CD4-positive, alpha-beta memory T cell (primary cell): ENCODE measurements at regions not wholly inside any gene's neighbourhood (a gene's known extent, or its start where the extent isn't known, plus 50 kb on each side); places are given as distances from the start of the nearest gene placed in this dataset.

ENCODE experiments used
- CTCF ChIA-PET: fragments of 350-600 bp; sonication (Branson Sonifier 250); formaldehyde crosslinking; loops from one replicate; lab custom pipeline; 2021; ENCODE audit warnings: inconsistent platforms; ENCODE audit not compliant: partially characterized antibody; lab: Charles Lee
- POLR2A ChIA-PET: fragments of 350-600 bp; sonication (Branson Sonifier 250); formaldehyde crosslinking; loops from one replicate; lab custom pipeline; 2021; ENCODE audit not compliant: partially characterized antibody; lab: Charles Lee
- DNase-seq, 5 donors: peaks; one replicate each; pipeline versions ENCODE4 v3.0.0 to v3.0.0-alpha.2; 2020 to 2022; ENCODE audit warnings: mixed read lengths in 1 of 5
- H3K27ac ChIP-seq: one replicate; pipeline ENCODE4 v1.7.0; 2013; ENCODE audit warnings: low read depth, low read length
- H3K27me3 ChIP-seq: 2 replicates; pipeline ENCODE4 v1.7.0; 2013; ENCODE audit warnings: mild to moderate bottlenecking, low read length, moderate library complexity; ENCODE audit not compliant: insufficient read depth
- H3K36me3 ChIP-seq: 2 replicates; pipeline ENCODE4 v1.7.0; 2013; ENCODE audit warnings: mild to moderate bottlenecking, low read length, moderate library complexity; ENCODE audit not compliant: insufficient read depth
- H3K4me1 ChIP-seq: 2 replicates; pipeline ENCODE4 v1.7.0; 2013; ENCODE audit warnings: mild to moderate bottlenecking, low read length, moderate library complexity; ENCODE audit not compliant: insufficient read depth
- H3K4me3 ChIP-seq, 2 donors: one replicate each; pipeline ENCODE4 v1.7.0; 2013; ENCODE audit warnings: low read length in 2 of 2, mild to moderate bottlenecking in 1 of 2
- H3K9me3 ChIP-seq, 2 donors: one replicate each; pipeline ENCODE4 v1.7.0; 2013; ENCODE audit warnings: low read length in 2 of 2, control low read depth in 1 of 2; ENCODE audit not compliant: control insufficient read depth in 1 of 2
- H3K27ac Mint-ChIP-seq, 7 donors: one replicate each; pipeline ENCODE4 v1.8.0; 2020 to 2021; ENCODE audit warnings: mixed read lengths in 7 of 7, mild to moderate bottlenecking in 6 of 7, inconsistent platforms in 3 of 7, moderate library complexity in 3 of 7
- H3K27me3 Mint-ChIP-seq, 2 donors: one replicate each; pipeline ENCODE4 v1.8.0; 2020 to 2021; ENCODE audit warnings: mixed read lengths in 2 of 2
- H3K36me3 Mint-ChIP-seq, 2 donors: one replicate each; pipeline ENCODE4 v1.8.0; 2020 to 2021; ENCODE audit warnings: mixed read lengths in 2 of 2, inconsistent platforms in 1 of 2, mild to moderate bottlenecking in 1 of 2
- H3K4me1 Mint-ChIP-seq, 4 donors: one replicate each; pipeline ENCODE4 v1.8.0; 2020 to 2021; ENCODE audit warnings: mixed read lengths in 4 of 4, mild to moderate bottlenecking in 1 of 4
- H3K4me3 Mint-ChIP-seq, 8 donors: one replicate each; pipeline ENCODE4 v1.8.0; 2020 to 2021; ENCODE audit warnings: mixed read lengths in 8 of 8, mild to moderate bottlenecking in 7 of 8, moderate library complexity in 6 of 8, inconsistent platforms in 3 of 8
- H3K9me3 Mint-ChIP-seq, 8 donors: one replicate each; pipeline ENCODE4 v1.8.0; 2020 to 2021; ENCODE audit warnings: mixed read lengths in 8 of 8, mild to moderate bottlenecking in 5 of 8, inconsistent platforms in 3 of 8, moderate library complexity in 1 of 8
- intact Hi-C: fragments of 100-400 bp; cut with micrococcal nuclease; formaldehyde crosslinking; loops from one replicate; pipeline ENCODE4 v1.15.1; 2023

- no peaks in the 10 kb centered on the region for H3K36me3 ChIP-seq
- Mint-ChIP-seq H3K9me3 (peaks cover 0 to 17% (median 6%) of the 10 kb centered on the region in 8 donors), H3K27ac (no peak overlapping the region), H3K36me3 (no peaks in the 10 kb centered on the region), H3K4me1 (no peaks in the 10 kb centered on the region), H3K4me3 (no peak overlapping the region), H3K27me3 (no peaks in the 10 kb centered on the region)
- no peak for DNase-seq
- intact Hi-C loops, result no loop called here
- no peaks in the 10 kb centered on the region for H3K27me3 ChIP-seq
- ChIA-PET POLR2A (no interaction called here), CTCF (no interaction called here)
- no peak overlapping the region for H3K27ac ChIP-seq
- no peaks in the 10 kb centered on the region for H3K4me1 ChIP-seq
- no peak overlapping the region for H3K4me3 ChIP-seq
- no peaks in the 10 kb centered on the region for H3K9me3 ChIP-seq
Measured at GRCh38 chr2:125553768-125554167, 1102.2 kb upstream of the GYPC start.

- ChIA-PET POLR2A (no interaction called here), CTCF (no interaction called here)
- no peaks in the 10 kb centered on the region for H3K36me3 Mint-ChIP-seq
- Histone ChIP-seq H3K4me3 (no peak overlapping the region), H3K36me3 (no peaks in the 10 kb centered on the region), H3K4me1 (no peaks in the 10 kb centered on the region), H3K9me3 (no peaks in the 10 kb centered on the region), H3K27me3 (no peaks in the 10 kb centered on the region), H3K27ac (no peak overlapping the region)
- peaks cover 0 to 11% (median 5%) of the 10 kb centered on the region in 8 donors for H3K9me3 Mint-ChIP-seq
- H3K27me3 Mint-ChIP-seq, result no peaks in the 10 kb centered on the region
- intact Hi-C loops, result no loop called here
- no peak for DNase-seq
- no peak overlapping the region for H3K27ac Mint-ChIP-seq
- no peak overlapping the region for H3K4me3 Mint-ChIP-seq
- no peaks in the 10 kb centered on the region for H3K4me1 Mint-ChIP-seq
Measured at GRCh38 chr2:125554956-125555355, 1101.0 kb upstream of the GYPC start.

DNA sequence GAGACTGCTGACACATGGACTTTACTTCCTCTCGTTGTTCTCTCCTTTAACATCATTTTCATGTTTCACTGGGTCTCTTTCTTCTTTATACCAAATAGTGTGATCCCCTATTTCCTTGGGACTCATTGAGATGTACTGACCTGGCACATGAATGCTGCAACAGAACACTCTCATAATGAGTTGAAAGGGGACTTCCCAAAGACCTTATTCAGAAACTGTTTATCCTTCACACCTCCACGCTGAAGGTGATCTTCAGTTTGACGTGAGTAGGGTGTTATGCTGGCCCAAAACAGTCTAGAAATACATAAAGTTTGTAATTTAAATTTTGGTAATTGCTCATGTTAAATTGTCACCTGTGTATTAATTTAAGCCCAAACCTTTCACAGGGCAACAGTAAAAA is 1096.8 kb upstream of the GYPC start:
- no peaks in the 10 kb centered on the region for H3K36me3 ChIP-seq
- no peaks in the 10 kb centered on the region for H3K4me1 Mint-ChIP-seq
- H3K27me3 Mint-ChIP-seq, result no peaks in the 10 kb centered on the region
- H3K9me3 ChIP-seq, result no peaks in the 10 kb centered on the region
- CTCF ChIA-PET, result no interaction called here
- no peaks in the 10 kb centered on the region for H3K27me3 ChIP-seq
- no peak for DNase-seq
- POLR2A ChIA-PET, result no interaction called here
- intact Hi-C loops, result no loop called here
- H3K36me3 Mint-ChIP-seq, result no peaks in the 10 kb centered on the region
- H3K4me1 ChIP-seq, result no peaks in the 10 kb centered on the region
- no peak overlapping the region for H3K4me3 Mint-ChIP-seq
- no peak overlapping the region for H3K4me3 ChIP-seq
- H3K9me3 Mint-ChIP-seq, result peaks cover 0 to 10% (median 5%) of the 10 kb centered on the region in 8 donors
- no peak overlapping the region for H3K27ac Mint-ChIP-seq
- no peak overlapping the region for H3K27ac ChIP-seq

DNA sequence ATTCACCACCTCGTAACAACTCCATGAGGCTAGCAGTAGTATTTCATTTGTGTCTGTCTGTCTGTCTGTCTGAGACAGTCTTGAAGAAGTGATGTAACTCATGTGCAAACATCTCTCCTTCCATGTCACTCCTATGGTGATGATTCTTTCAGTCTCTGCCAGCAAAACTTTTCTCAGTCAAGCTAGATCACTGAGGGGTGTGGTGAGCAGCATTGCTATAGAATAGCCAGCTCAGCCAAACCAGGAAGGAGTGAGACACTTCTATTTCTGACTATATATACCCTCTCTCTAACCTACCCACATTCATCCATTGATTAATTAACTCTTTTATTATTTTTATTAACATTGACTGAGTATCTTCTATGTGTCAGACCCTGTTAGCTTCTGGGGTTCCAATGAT is 1095.1 kb upstream of the GYPC start:
- H3K4me1 ChIP-seq, result no peaks in the 10 kb centered on the region
- H3K4me3 ChIP-seq, result no peak overlapping the region
- H3K36me3 ChIP-seq, result no peaks in the 10 kb centered on the region
- Mint-ChIP-seq H3K4me3 (no peak overlapping the region), H3K27me3 (no peaks in the 10 kb centered on the region), H3K4me1 (no peaks in the 10 kb centered on the region), H3K9me3 (peaks cover 0 to 10% (median 5%) of the 10 kb centered on the region in 8 donors), H3K36me3 (no peaks in the 10 kb centered on the region), H3K27ac (no peak overlapping the region)
- intact Hi-C loops, result no loop called here
- POLR2A ChIA-PET, result no interaction called here
- CTCF ChIA-PET, result no interaction called here
- no peak for DNase-seq
- H3K9me3 ChIP-seq, result no peaks in the 10 kb centered on the region
- no peak overlapping the region for H3K27ac ChIP-seq
- no peaks in the 10 kb centered on the region for H3K27me3 ChIP-seq

GRCh38 chr2:125561302-125561701 is 1094.7 kb upstream of the GYPC start:
- Mint-ChIP-seq H3K36me3 (no peaks in the 10 kb centered on the region), H3K27ac (no peak overlapping the region), H3K4me3 (no peak overlapping the region), H3K27me3 (no peaks in the 10 kb centered on the region), H3K9me3 (peaks cover 0 to 10% (median 4%) of the 10 kb centered on the region in 8 donors), H3K4me1 (no peaks in the 10 kb centered on the region)
- DNase-seq, result no peak
- no peak overlapping the region for H3K4me3 ChIP-seq
- no peaks in the 10 kb centered on the region for H3K4me1 ChIP-seq
- H3K9me3 ChIP-seq, result no peaks in the 10 kb centered on the region
- intact Hi-C loops, result no loop called here
- ChIA-PET CTCF (no interaction called here), POLR2A (no interaction called here)
- no peak overlapping the region for H3K27ac ChIP-seq
- no peaks in the 10 kb centered on the region for H3K27me3 ChIP-seq
- no peaks in the 10 kb centered on the region for H3K36me3 ChIP-seq

- Mint-ChIP-seq H3K4me3 (no peak overlapping the region), H3K27ac (no peak overlapping the region), H3K36me3 (no peaks in the 10 kb centered on the region), H3K4me1 (no peaks in the 10 kb centered on the region), H3K9me3 (peaks cover 0 to 11% (median 3%) of the 10 kb centered on the region in 8 donors), H3K27me3 (no peaks in the 10 kb centered on the region)
- DNase-seq, result no peak
- Histone ChIP-seq H3K4me1 (no peaks in the 10 kb centered on the region), H3K4me3 (no peak overlapping the region), H3K27me3 (no peaks in the 10 kb centered on the region), H3K36me3 (no peaks in the 10 kb centered on the region), H3K27ac (no peak overlapping the region), H3K9me3 (no peaks in the 10 kb centered on the region)
- ChIA-PET POLR2A (no interaction called here), CTCF (no interaction called here)
- intact Hi-C loops, result no loop called here
Measured at GRCh38 chr2:125562924-125563323, 1093.0 kb upstream of the GYPC start.

DNA sequence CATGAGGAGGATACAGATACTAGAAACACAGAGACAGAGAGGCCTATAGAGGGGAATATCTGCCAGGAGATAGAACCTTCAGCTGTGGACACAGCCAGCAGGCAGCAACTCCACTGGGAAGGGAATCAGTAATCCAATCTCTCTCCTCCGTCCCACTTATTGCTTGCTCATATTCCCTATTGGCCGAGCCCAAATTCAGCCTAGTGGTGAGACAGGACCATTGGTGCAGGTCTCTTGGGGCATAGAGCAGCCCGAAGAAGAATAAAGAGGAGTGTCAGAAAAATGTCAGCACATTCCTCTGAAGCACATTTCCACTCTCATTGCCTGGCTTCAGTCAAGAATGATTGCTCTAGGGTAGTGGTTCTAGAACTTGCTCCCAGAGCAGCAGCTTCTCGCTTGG is 1091.5 kb upstream of the GYPC start:
- Mint-ChIP-seq H3K27ac (no peak overlapping the region), H3K4me3 (no peak overlapping the region), H3K4me1 (no peaks in the 10 kb centered on the region), H3K9me3 (peaks cover 0 to 14% (median 6%) of the 10 kb centered on the region in 8 donors), H3K36me3 (no peaks in the 10 kb centered on the region), H3K27me3 (no peaks in the 10 kb centered on the region)
- CTCF ChIA-PET, result no interaction called here
- no peak overlapping the region for H3K27ac ChIP-seq
- no peaks in the 10 kb centered on the region for H3K4me1 ChIP-seq
- no peaks in the 10 kb centered on the region for H3K27me3 ChIP-seq
- H3K36me3 ChIP-seq, result no peaks in the 10 kb centered on the region
- POLR2A ChIA-PET, result no interaction called here
- DNase-seq, result no peak
- intact Hi-C loops, result no loop called here
- no peak overlapping the region for H3K4me3 ChIP-seq
- H3K9me3 ChIP-seq, result no peaks in the 10 kb centered on the region

- intact Hi-C loops, result no loop called here
- H3K36me3 Mint-ChIP-seq, result no peaks in the 10 kb centered on the region
- H3K4me3 Mint-ChIP-seq, result no peak overlapping the region
- no peaks in the 10 kb centered on the region for H3K9me3 ChIP-seq
- no peak for DNase-seq
- H3K4me1 Mint-ChIP-seq, result no peaks in the 10 kb centered on the region
- no peak overlapping the region for H3K27ac Mint-ChIP-seq
- H3K27me3 ChIP-seq, result no peaks in the 10 kb centered on the region
- peaks cover 0 to 14% (median 5%) of the 10 kb centered on the region in 8 donors for H3K9me3 Mint-ChIP-seq
- POLR2A ChIA-PET, result no interaction called here
- no peak overlapping the region for H3K4me3 ChIP-seq
- no peak overlapping the region for H3K27ac ChIP-seq
- no peaks in the 10 kb centered on the region for H3K27me3 Mint-ChIP-seq
- H3K36me3 ChIP-seq, result no peaks in the 10 kb centered on the region
- CTCF ChIA-PET, result no interaction called here
- H3K4me1 ChIP-seq, result no peaks in the 10 kb centered on the region
Measured at GRCh38 chr2:125566422-125566821, 1089.5 kb upstream of the GYPC start.
